Lung (tissue), 11 donors: ENCODE measurements at regions not wholly inside any gene's neighbourhood (a gene's known extent, or its start where the extent isn't known, plus 50 kb on each side); places are given as distances from the start of the nearest gene placed in this dataset.

Source experiments
- ATAC-seq: fragments of 200-7000 bp; cut with Tn5 transposase; one replicate; pipeline ENCODE4 v1.9.1; 2020; ENCODE audit warnings: moderate number of reproducible peaks; ENCODE audit not compliant: insufficient read depth, low FRiP score
- DNase-seq, 3 donors: peaks; one replicate each; pipeline ENCODE4 v3.0.0-alpha.2; 2013 to 2017
- H3K27ac ChIP-seq, 2 donors: one replicate each; pipeline ENCODE4 v1.5.1; 2013; ENCODE audit warnings: mild to moderate bottlenecking in 2 of 2, moderate library complexity in 2 of 2, control low read depth in 1 of 2, inconsistent platforms in 1 of 2, low read depth in 1 of 2, low read length in 1 of 2
- H3K27me3 ChIP-seq, 3 donors: one replicate each; pipeline ENCODE4 v1.5.1; 2013; ENCODE audit warnings: low read length in 2 of 3; ENCODE audit not compliant: control insufficient read depth in 3 of 3, insufficient read depth in 3 of 3
- H3K36me3 ChIP-seq, 4 donors: one replicate each; pipeline ENCODE4 v1.5.1; 2013; ENCODE audit warnings: low read length in 4 of 4, mild to moderate bottlenecking in 1 of 4, moderate library complexity in 1 of 4; ENCODE audit not compliant: control insufficient read depth in 4 of 4, insufficient read depth in 4 of 4
- H3K4me1 ChIP-seq, 5 donors: one replicate each; pipeline ENCODE4 v1.5.1; 2013; ENCODE audit warnings: low read length in 5 of 5, mild to moderate bottlenecking in 2 of 5, moderate library complexity in 1 of 5; ENCODE audit not compliant: control insufficient read depth in 5 of 5, insufficient read depth in 5 of 5
- H3K4me3 ChIP-seq: one replicate; pipeline ENCODE4 v1.5.1; 2013; ENCODE audit warnings: mild to moderate bottlenecking, control low read depth, moderate library complexity
- H3K9ac ChIP-seq, 2 donors: one replicate each; pipeline ENCODE4 v1.5.1; 2013; ENCODE audit warnings: low read length in 2 of 2, control low read depth in 1 of 2; ENCODE audit not compliant: insufficient read depth in 1 of 2
- H3K9me3 ChIP-seq, 4 donors: one replicate each; pipeline ENCODE4 v1.5.1; 2013; ENCODE audit warnings: low read length in 3 of 4, mild to moderate bottlenecking in 1 of 4, moderate library complexity in 1 of 4; ENCODE audit not compliant: control insufficient read depth in 4 of 4, insufficient read depth in 3 of 4
- CTCF ChIP-seq: IDR thresholded peaks from 2 replicates; pipeline ENCODE4 v1.5.1; 2012; ENCODE audit warnings: mild to moderate bottlenecking; ENCODE audit errors: control extremely low read depth, extremely low read depth
- WGBS, 2 donors: extraction: QIAGEN DNeasy Blood & Tissue Kit; methylation state at CpG; one replicate each; pipeline ENCODE4 v1.1.7; 2013; 5-methylcytosine and 5-hydroxymethylcytosine counted together
- donor health status: control.
- donor health status: control.
- donor health status: Bipolar disorder and iron deficiency.
- donor health status: healthy.
- donor health status: DM: yes; HTN: yes; CAD: no.

GRCh38 chr14:48944809-48945208, 641.4 kb downstream of the RPS29 start:
- no peak for TF ChIP-seq CTCF
- no peak overlapping the region for H3K9ac ChIP-seq
- no peak overlapping the region for H3K4me3 ChIP-seq
- WGBS, 2 donors, result 86 to 87% methylated on average over 4 of the region's 4 CpGs
- ATAC-seq, result no peak
- no peak for DNase-seq
- peaks cover 0 to 2% (median 0%) of the 10 kb centered on the region in 4 donors for H3K9me3 ChIP-seq
- H3K4me1 ChIP-seq, result no peaks in the 10 kb centered on the region
- H3K27ac ChIP-seq, result no peak overlapping the region
- no peaks in the 10 kb centered on the region for H3K27me3 ChIP-seq
- H3K36me3 ChIP-seq, result no peaks in the 10 kb centered on the region

GRCh38 chr14:48943913-48944312, 642.3 kb downstream of the RPS29 start:
- Histone ChIP-seq H3K4me1 (no peaks in the 10 kb centered on the region), H3K9me3 (peaks cover 0 to 2% (median 0%) of the 10 kb centered on the region in 4 donors), H3K9ac (no peak overlapping the region), H3K27ac (no peak overlapping the region), H3K36me3 (no peaks in the 10 kb centered on the region), H3K4me3 (no peak overlapping the region), H3K27me3 (no peaks in the 10 kb centered on the region)
- WGBS, 2 donors, result 84 to 91% methylated on average over 4 of the region's 4 CpGs
- no peak for TF ChIP-seq CTCF
- DNase-seq, result no peak
- ATAC-seq, result no peak

GRCh38 chr14:48937541-48938195, 648.5 kb downstream of the RPS29 start:
- H3K9me3 ChIP-seq, result no peaks in the 10 kb centered on the region
- H3K27me3 ChIP-seq, result no peaks in the 10 kb centered on the region
- no peak overlapping the region for H3K4me3 ChIP-seq
- no peak for ATAC-seq
- no peak overlapping the region for H3K27ac ChIP-seq
- H3K4me1 ChIP-seq, result peaks cover 0 to 1% (median 0%) of the 10 kb centered on the region in 5 donors
- no peaks in the 10 kb centered on the region for H3K36me3 ChIP-seq
- DNase-seq, result no peak
- H3K9ac ChIP-seq, result no peak overlapping the region
- 53 to 70% methylated on average over 10 of the region's 10 CpGs for WGBS, 2 donors
- no peak for TF ChIP-seq CTCF

GRCh38 chr14:48936849-48937248, 649.3 kb downstream of the RPS29 start:
- Histone ChIP-seq H3K4me3 (no peak overlapping the region), H3K27ac (no peak overlapping the region), H3K27me3 (no peaks in the 10 kb centered on the region), H3K9ac (no peak overlapping the region), H3K4me1 (peaks cover 0 to 1% (median 0%) of the 10 kb centered on the region in 5 donors), H3K9me3 (no peaks in the 10 kb centered on the region), H3K36me3 (no peaks in the 10 kb centered on the region)
- no peak for DNase-seq
- TF ChIP-seq CTCF, result no peak
- ATAC-seq, result no peak
- 53 to 59% methylated on average over 1 of the region's 1 CpG for WGBS, 2 donors
